Glomerular visceral epithelial cell (primary cell): ENCODE measurements at regions not wholly inside any gene's neighbourhood (a gene's known extent, or its start where the extent isn't known, plus 50 kb on each side); places are given as distances from the start of the nearest gene placed in this dataset.
"Not testable (repeated sequence)": the region's sequence is repeated elsewhere in the genome, so short reads cannot be mapped to it uniquely, and the experiment has no call there.

Source experiments
- DNase-seq: peaks from one replicate; pipeline ENCODE4 v3.0.0-alpha.2; 2016; ENCODE audit errors: extremely low spot score

DNA sequence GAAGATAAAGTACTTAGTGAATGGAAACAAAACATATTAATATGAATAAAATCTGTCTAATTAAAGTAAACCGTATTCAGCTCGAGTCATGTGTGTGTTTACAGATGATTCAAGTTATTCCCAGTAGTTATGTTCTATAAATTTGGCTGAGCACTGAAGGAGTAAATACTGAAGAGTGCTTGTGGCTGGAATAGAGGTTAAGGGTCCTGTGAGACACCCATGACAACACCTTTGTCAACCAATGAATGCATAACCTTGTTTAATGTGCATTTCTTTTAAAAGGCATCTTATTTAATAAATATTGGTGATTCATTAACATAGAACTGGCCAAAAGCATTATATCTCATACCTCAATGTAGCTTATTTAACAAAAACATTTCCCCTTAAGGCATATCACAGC is 577.8 kb upstream of the SLITRK5 start:
- DNase-seq: no peak

DNA sequence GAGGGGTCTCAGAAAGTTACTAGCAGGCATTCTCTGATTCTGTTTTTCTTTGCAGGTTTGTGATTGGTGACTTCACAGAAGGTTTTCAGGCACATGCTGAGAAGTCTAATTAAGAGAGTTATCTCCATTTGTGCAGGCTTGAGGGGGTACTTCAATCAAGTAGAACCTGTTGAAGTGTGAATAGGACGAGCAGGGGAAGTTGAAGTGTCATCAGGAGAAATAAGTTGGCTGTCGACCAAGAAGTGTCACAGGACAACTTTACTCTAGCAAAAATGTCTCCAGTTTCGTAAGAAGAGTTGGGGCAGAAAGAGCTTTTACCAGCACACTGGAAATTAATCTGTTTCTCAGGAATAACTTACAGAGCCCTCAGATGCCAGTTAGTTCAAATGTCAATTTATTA is 576.5 kb upstream of the SLITRK5 start:
- no peak for DNase-seq

DNA sequence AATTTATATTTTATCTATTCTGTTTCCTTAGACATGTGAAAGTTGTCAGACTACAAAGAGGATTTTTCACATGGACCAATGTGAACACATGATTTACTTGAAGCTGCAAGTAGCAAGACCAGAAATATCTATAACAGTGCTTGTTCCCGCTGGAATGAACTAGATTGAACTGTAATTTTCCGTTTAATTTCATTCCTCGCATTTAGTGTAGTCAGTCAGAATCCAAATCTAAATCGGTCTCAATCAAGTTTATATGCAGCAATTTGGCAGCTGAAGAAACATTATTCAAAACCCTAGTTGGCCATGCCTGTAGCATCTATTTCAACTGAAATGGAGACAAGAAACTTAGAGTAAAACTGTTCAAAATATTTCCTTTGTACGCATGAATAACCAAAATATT is 570.7 kb upstream of the SLITRK5 start:
- no peak for DNase-seq

DNA sequence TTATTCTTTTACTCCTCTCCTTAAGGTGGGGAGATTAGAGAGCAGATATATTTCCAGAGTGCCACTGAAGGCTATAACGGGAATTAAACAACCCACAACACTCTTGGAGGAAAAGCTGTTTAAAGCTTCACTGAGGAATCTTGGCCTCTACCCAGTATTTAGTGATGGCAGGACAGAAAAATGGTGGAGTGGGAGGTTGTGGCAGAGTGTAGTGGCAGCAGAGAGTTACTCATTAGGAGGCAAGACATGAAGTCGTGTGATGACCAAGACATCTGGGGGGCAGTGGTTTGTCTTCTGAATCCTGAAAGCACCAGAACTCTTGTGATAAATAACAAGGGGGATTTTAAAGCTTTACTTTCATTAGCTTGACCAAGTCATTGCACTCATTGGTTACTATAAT is 563.5 kb upstream of the SLITRK5 start:
- no peak for DNase-seq

DNA sequence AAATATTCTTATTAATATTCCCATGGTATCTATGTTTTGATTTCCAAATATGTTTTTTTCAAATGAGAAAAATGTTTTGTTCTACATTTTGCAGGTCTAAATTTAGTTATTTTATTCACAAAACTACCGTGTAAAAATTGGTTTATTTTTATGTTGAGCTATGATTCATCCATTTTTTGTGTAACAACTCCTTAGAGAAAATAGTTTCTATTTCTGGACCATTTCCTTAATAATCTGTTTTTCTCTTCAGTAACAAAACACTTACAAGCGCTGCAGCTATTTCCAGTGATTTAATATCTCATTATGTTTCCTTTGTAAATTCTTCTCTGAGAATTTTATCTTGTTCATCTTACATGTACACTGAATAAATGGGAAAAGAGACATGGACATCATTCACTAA is 550.7 kb upstream of the SLITRK5 start:
- DNase-seq: no peak

DNA sequence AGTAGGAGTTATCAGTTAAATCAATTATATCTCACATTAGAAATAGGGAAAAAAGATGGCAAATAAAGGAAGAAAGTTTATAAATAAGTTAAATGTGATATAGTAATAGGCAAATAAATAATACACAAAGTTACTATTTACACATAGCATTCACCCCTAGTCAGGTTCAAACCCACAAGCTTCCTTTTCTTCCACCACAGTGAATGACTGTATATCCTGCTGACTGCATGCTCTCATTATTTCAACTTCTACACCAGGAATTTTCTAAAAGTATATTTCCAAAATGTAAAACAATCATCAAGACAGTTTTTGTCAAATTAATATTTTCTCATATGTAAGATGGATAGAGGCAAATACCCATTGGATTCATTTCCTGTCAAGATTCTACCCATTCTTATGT is 548.6 kb upstream of the SLITRK5 start:
- DNase-seq: peak; percentile 44

DNA sequence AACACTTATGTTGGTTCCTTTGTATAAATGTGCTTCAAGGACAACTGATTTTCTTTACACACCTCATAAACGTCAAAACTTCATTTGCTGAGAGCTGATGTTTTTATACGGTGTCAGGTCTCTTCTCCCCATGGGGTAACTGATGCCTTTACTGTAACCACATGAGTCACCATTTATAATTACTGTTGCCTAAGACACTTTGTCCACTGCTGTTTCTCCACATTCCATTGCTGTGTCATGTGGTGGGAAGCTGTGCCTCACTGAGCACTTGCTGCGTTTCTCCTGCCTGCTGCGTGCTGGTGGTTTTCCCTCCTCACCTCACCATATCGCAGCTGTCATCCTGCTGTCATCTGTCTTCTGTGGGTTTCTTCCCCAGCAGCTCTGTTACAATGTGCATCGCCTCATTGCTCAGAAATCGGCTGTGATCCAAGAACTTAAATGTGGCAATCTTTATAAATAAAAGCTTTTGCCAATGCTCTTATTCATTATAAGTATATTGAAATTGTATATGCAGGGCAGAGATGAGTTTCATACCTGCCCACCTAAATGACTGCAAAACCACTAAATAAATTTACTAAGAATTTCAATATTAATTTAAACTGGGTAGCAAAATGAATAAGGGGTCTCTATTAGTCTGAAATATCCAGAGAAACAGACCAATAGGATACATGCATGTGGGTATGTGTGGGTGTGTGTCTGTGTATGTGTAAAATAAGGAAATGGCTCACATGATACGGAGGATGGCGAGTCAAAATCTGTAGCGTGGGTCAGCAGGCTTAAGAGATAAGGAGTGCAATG is 547.0 kb upstream of the SLITRK5 start:
- DNase-seq: peak; percentile 99

DNA sequence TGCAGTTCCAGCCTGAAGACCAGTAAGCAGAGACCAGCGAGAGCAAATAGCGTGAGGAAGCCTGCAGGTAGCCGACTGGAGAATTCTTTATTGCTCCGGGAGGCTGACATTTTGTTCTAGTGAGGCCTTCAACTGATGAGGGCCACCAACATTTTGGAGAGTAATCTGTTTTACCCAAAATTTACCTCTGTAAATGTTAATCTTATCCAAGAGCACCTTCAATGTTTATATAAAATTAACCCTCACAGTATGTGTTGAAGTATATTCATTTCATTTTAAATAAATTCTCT is 546.4 kb upstream of the SLITRK5 start:
- DNase-seq: no peak

DNA sequence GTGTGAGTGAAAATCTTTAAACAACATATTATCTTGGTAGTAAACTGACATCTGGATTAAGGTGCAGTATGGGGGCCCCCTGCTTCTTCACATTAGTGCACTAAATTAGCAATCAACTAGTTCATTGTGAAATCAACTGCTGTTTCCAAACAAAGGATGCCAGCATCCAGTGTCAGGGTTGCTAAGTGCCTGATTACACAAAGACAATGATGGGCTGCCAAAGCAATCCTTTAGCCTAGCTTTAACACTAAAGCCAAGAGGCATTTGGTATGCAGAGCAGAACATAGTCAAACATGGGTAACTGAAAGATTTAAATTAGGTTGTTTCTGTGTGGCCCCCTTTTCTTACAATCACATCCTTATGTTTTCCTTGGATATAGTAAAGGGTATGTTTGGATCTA is 543.1 kb upstream of the SLITRK5 start:
- DNase-seq: no peak

DNA sequence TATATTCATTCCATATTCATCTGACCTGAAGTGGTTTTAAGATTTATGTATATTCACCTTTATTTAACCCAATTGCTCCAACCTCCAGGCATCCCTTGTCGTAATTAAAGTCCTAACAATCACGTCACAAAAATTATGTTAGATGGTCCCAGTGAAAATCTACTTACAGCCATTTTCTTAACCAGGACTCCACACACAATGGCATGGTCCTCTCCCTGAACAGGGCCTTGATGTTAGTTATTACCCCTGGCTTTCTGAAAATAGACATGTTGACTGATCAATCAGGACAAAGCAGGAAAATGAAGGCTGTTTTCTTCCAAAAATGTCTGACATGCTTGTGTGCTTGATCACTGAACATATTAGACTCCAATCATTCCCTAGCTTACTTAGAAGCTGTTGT is 542.7 kb upstream of the SLITRK5 start:
- no peak for DNase-seq

DNA sequence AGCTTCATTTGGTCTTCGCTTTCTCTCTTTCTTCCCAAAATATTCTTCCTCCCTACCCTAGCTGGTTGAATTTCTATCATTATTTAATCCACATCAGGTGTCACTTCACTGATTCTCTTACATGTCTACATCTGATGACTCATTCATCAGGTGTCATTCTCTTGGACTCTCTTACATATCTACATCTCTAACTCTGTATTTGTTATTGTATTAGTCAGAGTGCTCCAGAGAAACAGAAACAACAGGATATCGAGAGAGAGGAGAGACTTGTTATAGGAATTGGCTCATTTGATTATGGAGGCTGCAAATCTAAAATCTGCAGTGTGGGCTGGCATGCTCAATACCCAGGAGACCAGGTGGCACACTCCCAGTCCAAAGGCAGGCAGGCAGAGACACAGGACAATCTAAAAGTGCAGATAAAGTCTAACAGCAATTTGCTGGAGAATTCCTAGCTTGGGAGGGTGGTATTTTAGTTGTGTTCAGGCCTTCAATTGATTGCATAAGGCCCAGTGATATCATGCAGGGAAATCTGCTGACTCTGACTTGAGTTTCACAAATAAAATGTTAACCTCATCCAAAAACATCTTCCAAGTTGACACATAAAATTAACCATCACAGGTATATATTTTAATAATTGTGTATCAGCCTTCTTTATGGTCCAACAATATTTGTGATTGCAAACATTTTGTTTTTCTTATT is 541.4 kb upstream of the SLITRK5 start:
- DNase-seq: peak; percentile 26

DNA sequence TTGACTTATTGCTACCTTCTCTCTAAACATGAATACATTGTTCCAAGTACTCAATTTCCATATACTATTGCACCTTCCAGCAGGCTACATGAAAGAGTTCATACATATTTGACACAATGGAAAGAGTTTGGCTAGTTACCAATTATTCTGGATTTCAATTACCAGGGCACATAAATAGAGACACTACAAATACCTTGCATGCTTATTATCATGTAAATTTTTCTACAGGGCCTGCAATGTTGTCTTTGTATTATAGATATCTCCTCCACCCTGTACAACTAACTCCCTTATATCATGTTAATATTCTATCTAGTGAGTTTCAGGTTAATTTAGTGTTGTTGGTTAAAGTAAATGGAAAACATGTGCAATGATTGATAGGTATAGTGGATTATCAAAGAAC is 540.7 kb upstream of the SLITRK5 start:
- DNase-seq: no peak

DNA sequence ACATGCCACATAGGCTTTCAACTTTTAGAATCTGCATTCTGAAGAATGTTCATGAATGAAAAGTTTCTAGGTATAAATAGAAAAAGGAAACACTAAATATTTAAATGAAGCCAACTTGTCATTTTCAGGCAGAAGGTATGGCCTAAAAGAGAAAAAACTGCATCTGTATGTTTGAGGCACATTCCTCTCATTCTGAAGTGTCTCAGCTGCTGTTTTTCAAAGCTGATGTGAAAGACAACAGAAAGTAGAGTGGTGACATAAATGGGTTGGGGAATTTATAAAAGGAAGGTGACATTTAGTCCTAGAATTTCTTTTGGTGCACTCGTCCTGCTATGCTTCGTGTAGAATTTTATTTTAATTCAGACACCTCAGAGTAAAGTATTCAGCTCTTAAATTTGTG is 539.6 kb upstream of the SLITRK5 start:
- no peak for DNase-seq

DNA sequence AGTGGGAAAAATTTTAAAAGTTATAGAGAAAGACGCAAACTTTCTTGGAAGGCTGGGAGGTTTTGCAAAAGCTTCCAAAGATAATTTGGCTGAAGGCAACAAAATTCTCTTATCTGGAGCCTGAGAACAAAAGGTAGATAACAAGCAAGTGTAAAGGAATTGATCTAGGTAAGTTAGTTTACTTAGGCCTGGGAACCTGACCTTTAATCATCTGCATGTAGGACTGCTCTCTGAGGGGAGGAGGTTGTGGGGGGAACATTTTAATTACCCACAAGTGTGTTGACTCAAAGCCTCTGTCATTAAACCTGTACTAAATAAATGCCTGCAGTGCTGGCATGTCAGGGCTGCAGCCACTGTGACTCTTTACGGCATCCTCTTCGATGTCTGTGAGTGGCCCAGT is 532.3 kb upstream of the SLITRK5 start:
- DNase-seq: no peak

DNA sequence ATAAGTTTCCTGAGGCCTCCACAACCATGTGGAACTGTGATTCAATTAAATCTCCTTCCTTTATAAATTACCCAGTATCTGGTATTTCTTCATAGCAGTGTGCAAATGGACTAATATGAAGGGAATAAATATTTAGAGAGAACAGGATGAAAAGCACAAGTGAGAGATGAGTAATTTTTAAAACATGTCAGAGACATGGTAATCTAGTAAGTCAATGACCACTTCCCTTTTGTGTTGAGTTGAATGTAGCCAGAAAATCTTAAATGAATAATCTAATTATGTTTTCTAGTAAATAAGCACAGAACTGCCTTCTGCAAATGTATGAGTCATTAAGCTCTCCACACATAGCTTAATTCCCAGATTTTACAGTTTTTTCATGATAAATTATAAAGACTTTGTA is 524.1 kb upstream of the SLITRK5 start:
- no peak for DNase-seq

DNA sequence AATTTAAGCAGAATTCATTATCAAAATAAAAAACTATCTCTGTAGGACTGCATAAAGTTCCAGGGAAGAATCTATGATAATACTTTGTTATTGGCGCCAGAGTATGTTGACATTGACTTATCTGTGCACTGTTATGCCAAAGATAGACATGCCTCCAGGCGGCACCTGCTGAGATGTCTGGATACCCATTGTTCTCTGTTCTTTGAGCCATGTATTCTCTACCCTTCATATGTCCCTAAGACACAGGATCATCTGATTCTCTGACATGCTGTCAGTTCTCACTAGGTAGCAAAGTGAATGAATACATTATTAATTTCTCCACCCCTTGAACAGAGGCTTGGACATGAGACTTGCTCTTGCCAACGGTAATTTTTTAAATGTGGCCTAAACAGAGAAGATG is 517.8 kb upstream of the SLITRK5 start:
- no peak for DNase-seq

DNA sequence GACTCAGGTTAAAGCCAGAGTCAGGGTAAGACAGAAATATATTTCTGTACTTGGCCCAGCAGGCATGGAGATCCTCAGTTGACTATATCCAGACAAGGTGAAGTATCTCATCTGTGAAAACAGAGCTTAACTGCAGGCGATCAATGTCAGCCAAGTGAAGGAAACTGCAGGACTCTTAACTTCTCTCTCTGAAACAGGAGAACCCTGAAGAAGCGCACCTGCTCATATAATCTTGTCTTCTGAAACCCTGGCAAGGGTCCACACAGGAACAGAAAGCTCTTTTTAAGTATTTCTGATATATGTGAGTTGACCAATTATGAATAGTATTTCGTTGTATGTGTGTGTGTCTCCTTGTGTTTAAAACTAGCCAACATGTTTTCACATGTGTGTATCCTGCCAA is 504.8 kb upstream of the SLITRK5 start:
- DNase-seq: no peak

DNA sequence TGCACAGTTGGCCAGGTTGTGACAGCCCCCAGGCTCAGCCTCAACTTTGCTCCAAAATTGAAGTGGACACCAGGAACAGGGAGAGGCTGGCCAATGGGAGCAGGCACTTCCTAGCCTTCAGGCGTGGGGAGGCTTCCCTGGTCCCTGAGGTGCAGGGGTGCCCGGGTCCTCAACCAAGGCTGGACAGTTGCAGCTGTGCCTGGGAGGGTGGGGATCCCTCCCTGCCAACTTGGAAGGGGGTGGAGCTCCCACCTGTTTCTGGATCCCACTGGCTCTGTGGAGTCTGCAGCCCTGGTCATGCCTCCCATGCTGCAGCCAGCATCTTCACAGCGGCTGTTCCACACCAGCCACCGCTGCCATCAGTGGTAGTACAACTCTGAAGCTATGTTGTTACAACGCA is 502.8 kb upstream of the SLITRK5 start:
- DNase-seq: no peak

DNA sequence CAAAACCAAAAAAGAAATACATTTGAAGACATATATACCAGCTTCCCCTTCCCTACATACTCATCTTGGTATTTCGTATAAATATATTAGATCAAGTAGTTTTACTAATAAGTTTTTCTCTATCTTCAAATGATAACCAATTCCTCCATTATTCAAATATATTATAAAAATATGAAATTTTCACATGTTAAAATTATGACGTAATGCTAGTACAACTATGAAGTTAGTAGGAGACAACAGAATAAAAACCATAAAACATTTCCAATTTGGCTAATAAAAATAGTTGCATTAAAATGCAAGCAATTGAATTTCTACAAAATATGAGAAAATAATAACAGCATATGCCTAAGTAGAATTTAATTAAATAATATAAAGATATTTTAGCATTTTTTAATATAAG is 501.8 kb upstream of the SLITRK5 start:
- no peak for DNase-seq

DNA sequence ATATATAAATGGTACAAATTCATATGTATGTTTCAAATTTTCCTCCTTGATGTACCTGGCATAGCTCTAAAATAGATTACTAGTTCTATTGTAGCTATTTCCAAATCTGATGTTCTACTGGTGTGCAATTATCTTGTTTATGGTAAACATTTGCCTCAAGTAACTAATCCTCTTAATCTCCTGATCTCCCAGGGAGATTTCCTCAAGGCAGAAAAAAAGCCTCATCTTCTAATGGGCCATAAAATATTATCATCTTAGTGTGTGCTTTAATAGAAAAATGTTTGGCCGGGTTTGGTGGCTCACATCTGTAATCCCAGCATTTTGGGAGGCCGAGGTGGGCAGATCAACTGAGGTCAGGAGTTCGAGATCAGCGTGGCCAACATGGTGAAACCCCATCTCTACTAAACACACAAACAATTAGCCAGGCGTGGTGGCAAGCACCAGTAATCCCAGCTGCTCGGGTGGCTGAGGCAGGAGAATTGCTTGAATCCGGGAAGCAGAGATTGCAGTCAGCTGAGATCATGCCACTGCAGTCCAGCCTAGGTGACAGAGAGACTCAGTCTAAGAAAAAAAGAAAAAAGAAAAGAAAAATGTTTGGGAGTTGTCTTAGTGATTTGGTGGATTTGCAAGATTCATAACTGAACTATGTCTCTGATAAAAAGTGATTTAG is 498.9 kb upstream of the SLITRK5 start:
- peak; percentile 43 for DNase-seq

DNA sequence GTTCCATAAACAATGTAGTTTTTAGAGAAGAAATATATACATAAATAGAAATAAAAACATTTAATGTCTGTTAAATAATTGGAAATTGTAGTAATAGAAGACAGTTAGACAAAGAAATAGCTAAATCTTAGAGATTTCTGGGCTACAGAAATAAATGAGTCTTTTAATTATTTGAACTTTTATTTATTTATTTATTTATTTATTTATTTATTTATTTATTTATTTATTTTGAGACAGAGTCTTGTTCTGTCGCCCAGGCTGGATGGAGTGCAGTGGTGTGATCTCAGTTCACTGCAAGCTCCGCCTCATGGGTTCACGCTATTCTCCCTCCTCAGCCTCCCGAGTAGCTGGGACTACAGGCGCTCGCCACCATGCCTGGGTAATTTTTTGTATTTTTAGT is 486.0 kb upstream of the SLITRK5 start:
- not testable (repeated sequence) for DNase-seq

DNA sequence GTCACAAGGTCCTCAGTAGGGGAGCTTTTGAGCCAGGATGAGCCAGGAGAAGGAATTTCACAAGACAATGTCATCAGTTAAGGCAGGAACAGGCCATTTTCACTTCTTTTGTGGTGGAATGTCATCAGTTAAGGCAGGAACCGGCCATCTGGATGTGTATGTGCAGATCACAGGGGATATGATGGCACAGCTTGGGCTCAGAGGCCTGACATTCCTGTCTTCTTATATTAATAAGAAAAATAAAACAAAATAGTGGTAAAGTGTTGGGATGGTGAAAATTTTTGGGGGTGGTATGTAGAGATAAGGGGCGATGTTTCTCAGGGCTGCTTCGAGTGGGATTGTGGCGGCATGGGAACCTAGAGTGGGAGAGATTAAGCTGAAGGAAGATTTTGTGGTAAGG is 484.5 kb upstream of the SLITRK5 start:
- not testable (repeated sequence) for DNase-seq

DNA sequence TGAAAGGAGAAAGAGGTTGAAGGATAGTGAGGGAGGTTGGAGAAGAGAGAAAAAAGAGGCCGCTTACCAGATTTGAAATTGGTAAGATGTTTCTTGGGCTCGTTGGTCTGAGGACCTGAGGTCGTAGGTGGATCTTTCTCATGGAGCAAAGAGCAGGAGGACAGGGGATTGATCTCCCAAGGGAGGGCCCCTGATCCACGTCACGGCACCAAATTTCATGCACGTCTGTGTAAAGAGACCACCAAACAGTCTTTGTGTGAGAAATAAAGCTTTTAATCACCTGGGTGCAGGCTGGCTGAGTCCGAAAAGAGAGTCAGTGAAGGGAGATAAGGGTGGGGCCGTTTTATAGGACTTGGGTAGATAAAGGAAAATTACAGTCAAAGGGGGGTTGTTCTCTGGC is 479.7 kb upstream of the SLITRK5 start:
- DNase-seq: not testable (repeated sequence)
